ENCODE measurements at regions not wholly inside any gene's neighbourhood (a gene's known extent, or its start where the extent isn't known, plus 50 kb on each side); places are given as distances from the start of the nearest gene placed in this dataset.

- Histone ChIP-seq H3K4me2 (ENCODE audit: insufficient read depth, insufficient read length, low read length) (no peak overlapping the region), H2BK120ac (ENCODE audit: low read depth, low read length, poor library complexity, severe bottlenecking) (no peak overlapping the region), H4K5ac (ENCODE audit: insufficient read length, low read depth, low read length) (no peak overlapping the region), H2AK5ac (ENCODE audit: insufficient read length, low read length) (no peak overlapping the region), H4K20me1 (ENCODE audit: control insufficient read depth, insufficient read depth, insufficient read length) (no peaks in the 10 kb centered on the region), H3K18ac (ENCODE audit: insufficient read length, low read depth, low read length) (no peak overlapping the region), H3K79me1 (ENCODE audit: insufficient read depth, low read depth, low read length, poor library complexity, severe bottlenecking) (no peaks in the 10 kb centered on the region), H3K9ac (ENCODE audit: extremely low read depth, insufficient read length, low read length) (no peak overlapping the region), H3K79me2 (ENCODE audit: insufficient read depth, low read length) (0 out of 2 replicates have a peak, but pooled peaks cover 2% of the 10 kb centered on the region), H3T11ph (ENCODE audit: low read length) (no peak overlapping the region), H3K56ac (ENCODE audit: insufficient read length, low read depth, low read length) (no peak overlapping the region), H2BK20ac (ENCODE audit: low read depth, low read length, poor library complexity, severe bottlenecking) (no peak overlapping the region), H3K23ac (ENCODE audit: insufficient read length, low read depth, low read length) (no peak overlapping the region), H2BK15ac (ENCODE audit: low read depth, low read length) (no peak overlapping the region), H3K23me2 (ENCODE audit: insufficient read length, low read depth, low read length, poor library complexity, severe bottlenecking) (no peaks in the 10 kb centered on the region), H3K27ac (ENCODE audit: insufficient read length, low read depth, low read length) (no peak overlapping the region), H4K8ac (replicated peaks; ENCODE audit: insufficient read length, low read depth, low read length) (no peak overlapping the region), H3K4ac (ENCODE audit: low read depth, low read length) (no peak overlapping the region), H2AFZ (ENCODE audit: low read length) (no peak overlapping the region), H3K27me3 (ENCODE audit: insufficient read depth, low read length) (no peaks in the 10 kb centered on the region), H2BK12ac (ENCODE audit: insufficient read length, low read depth, low read length) (no peak overlapping the region), H4K91ac (ENCODE audit: insufficient read length, low read depth, low read length) (no peak overlapping the region), H3K4me1 (ENCODE audit: insufficient read depth, low read length) (no peaks in the 10 kb centered on the region), H2BK5ac (ENCODE audit: insufficient read length, low read length) (no peak overlapping the region), H3K14ac (ENCODE audit: insufficient read depth, low read length) (no peak overlapping the region), H3K9me3 (ENCODE audit: control insufficient read depth, low read depth, low read length) (no peaks in the 10 kb centered on the region)
- Mint-ChIP-seq H3K4me3 (no peak overlapping the region), H3K36me3 (ENCODE audit: insufficient read depth in 1 of 3, low read depth in 3 of 3) (peaks cover 5% of the 10 kb centered on the region in 3 experiments), H3K27ac (no peak overlapping the region), H3K4me1 (peaks cover under 1 to 5% of the 10 kb centered on the region in 2 experiments; a peak in 1 of 4 replicates), H3K9me3 (peaks cover 9 to 10% of the 10 kb centered on the region in 2 experiments; a peak in 4 of 5 replicates), H3K27me3 (ENCODE audit: low read depth) (peaks cover 1% of the 10 kb centered on the region; the same call in 1 of the 2 replicates)
- no CpG with 5 or more reads among the region's 2 CpGs for WGBS (ENCODE audit: extremely low coverage, insufficient read length, low lambda C conversion rate)
- no peak for DNase-seq
- TF ChIP-seq, protein P1, sequence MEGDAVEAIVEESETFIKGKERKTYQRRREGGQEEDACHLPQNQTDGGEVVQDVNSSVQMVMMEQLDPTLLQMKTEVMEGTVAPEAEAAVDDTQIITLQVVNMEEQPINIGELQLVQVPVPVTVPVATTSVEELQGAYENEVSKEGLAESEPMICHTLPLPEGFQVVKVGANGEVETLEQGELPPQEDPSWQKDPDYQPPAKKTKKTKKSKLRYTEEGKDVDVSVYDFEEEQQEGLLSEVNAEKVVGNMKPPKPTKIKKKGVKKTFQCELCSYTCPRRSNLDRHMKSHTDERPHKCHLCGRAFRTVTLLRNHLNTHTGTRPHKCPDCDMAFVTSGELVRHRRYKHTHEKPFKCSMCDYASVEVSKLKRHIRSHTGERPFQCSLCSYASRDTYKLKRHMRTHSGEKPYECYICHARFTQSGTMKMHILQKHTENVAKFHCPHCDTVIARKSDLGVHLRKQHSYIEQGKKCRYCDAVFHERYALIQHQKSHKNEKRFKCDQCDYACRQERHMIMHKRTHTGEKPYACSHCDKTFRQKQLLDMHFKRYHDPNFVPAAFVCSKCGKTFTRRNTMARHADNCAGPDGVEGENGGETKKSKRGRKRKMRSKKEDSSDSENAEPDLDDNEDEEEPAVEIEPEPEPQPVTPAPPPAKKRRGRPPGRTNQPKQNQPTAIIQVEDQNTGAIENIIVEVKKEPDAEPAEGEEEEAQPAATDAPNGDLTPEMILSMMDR (conservative IDR thresholded peaks at IDR 0.05), result no peak
Measured at GRCh38 chr18:27528925-27529521, 343.9 kb upstream of the CHST9 start.
